ENCODE measurements at regions not wholly inside any gene's neighbourhood (a gene's known extent, or its start where the extent isn't known, plus 50 kb on each side); places are given as distances from the start of the nearest gene placed in this dataset.

GRCh38 chr11:120054016-120054752 lies 83.7 kb downstream of the TRIM29 start:
- TF ChIP-seq CTCF (IDR thresholded peaks at IDR 0.05) = no peak
- no peak for TF ChIP-seq POLR2A (IDR thresholded peaks at IDR 0.05)
